ENCODE measurements at regions not wholly inside any gene's neighbourhood (a gene's known extent, or its start where the extent isn't known, plus 50 kb on each side); places are given as distances from the start of the nearest gene placed in this dataset.

DNA sequence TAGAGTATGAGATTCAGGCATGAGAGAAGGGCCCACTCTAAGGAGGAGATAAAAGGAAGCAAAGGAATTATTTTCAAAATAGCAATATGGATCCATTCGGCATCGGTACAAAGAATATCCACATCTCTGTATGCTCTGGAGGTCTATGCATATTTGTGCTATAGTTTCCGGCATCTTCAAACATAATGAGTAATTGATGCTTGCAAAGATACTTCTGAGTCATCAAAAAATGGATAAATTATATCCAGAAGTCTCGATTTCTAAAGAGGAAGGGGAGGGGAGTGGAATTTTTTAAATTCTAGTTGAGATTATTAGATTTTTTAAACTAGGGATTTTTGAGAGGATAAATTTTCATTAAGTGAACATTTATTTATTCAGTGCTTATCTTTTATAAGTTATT, 72.9 kb upstream of the KIAA1217 start:
- no peak for DNase-seq
- Histone ChIP-seq H3K27ac (no peak overlapping the region), H3K9me3 (peaks cover 0 to 4% (median 0%) of the 10 kb centered on the region in 4 donors), H3K4me1 (no peaks in the 10 kb centered on the region), H3K36me3 (no peaks in the 10 kb centered on the region), H3K27me3 (no peaks in the 10 kb centered on the region), H3K4me3 (no peak overlapping the region)
- TF ChIP-seq, protein P1, sequence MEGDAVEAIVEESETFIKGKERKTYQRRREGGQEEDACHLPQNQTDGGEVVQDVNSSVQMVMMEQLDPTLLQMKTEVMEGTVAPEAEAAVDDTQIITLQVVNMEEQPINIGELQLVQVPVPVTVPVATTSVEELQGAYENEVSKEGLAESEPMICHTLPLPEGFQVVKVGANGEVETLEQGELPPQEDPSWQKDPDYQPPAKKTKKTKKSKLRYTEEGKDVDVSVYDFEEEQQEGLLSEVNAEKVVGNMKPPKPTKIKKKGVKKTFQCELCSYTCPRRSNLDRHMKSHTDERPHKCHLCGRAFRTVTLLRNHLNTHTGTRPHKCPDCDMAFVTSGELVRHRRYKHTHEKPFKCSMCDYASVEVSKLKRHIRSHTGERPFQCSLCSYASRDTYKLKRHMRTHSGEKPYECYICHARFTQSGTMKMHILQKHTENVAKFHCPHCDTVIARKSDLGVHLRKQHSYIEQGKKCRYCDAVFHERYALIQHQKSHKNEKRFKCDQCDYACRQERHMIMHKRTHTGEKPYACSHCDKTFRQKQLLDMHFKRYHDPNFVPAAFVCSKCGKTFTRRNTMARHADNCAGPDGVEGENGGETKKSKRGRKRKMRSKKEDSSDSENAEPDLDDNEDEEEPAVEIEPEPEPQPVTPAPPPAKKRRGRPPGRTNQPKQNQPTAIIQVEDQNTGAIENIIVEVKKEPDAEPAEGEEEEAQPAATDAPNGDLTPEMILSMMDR (IDR thresholded peaks at IDR 0.05), result no peak
- TF ChIP-seq POLR2A (IDR thresholded peaks at IDR 0.05), result no peak

GRCh38 chr10:24147321-24147720, 61.6 kb upstream of the KIAA1217 start:
- no peak for TF ChIP-seq POLR2A (IDR thresholded peaks at IDR 0.05)
- TF ChIP-seq, protein P1 (IDR thresholded peaks at IDR 0.05), result no peak
- Histone ChIP-seq H3K27ac (no peak overlapping the region), H3K9me3 (no peaks in the 10 kb centered on the region), H3K36me3 (no peaks in the 10 kb centered on the region), H3K27me3 (no peaks in the 10 kb centered on the region), H3K4me1 (no peaks in the 10 kb centered on the region), H3K4me3 (no peak overlapping the region)
- no peak for DNase-seq

- Histone ChIP-seq H3K4me3 (no peak overlapping the region), H3K27ac (no peak overlapping the region), H3K4me1 (no peaks in the 10 kb centered on the region), H3K36me3 (no peaks in the 10 kb centered on the region), H3K27me3 (no peaks in the 10 kb centered on the region), H3K9me3 (no peaks in the 10 kb centered on the region)
- TF ChIP-seq, protein P1 (IDR thresholded peaks at IDR 0.05), result no peak
- no peak for TF ChIP-seq POLR2A (IDR thresholded peaks at IDR 0.05)
- no peak for DNase-seq
These were observed 59.3 kb upstream of the KIAA1217 start for GRCh38 chr10:24149640-24150039.

GRCh38 chr10:24150853-24151252, 58.1 kb upstream of the KIAA1217 start:
- no peak for TF ChIP-seq POLR2A (IDR thresholded peaks at IDR 0.05)
- TF ChIP-seq, protein P1 (IDR thresholded peaks at IDR 0.05), result no peak
- H3K4me3 ChIP-seq, result no peak overlapping the region
- no peaks in the 10 kb centered on the region for H3K4me1 ChIP-seq
- no peaks in the 10 kb centered on the region for H3K27me3 ChIP-seq
- no peak for DNase-seq
- H3K36me3 ChIP-seq, result no peaks in the 10 kb centered on the region
- H3K27ac ChIP-seq, result no peak overlapping the region
- H3K9me3 ChIP-seq, result no peaks in the 10 kb centered on the region

GRCh38 chr10:24152270-24152669, 56.7 kb upstream of the KIAA1217 start:
- DNase-seq, result no peak
- Histone ChIP-seq H3K36me3 (no peaks in the 10 kb centered on the region), H3K27ac (no peak overlapping the region), H3K9me3 (no peaks in the 10 kb centered on the region), H3K27me3 (no peaks in the 10 kb centered on the region), H3K4me3 (no peak overlapping the region), H3K4me1 (no peaks in the 10 kb centered on the region)
- no peak for TF ChIP-seq POLR2A (IDR thresholded peaks at IDR 0.05)
- TF ChIP-seq, protein P1 (IDR thresholded peaks at IDR 0.05), result no peak

GRCh38 chr10:24153031-24153430, 55.9 kb upstream of the KIAA1217 start:
- TF ChIP-seq, protein P1 (IDR thresholded peaks at IDR 0.05), result no peak
- TF ChIP-seq POLR2A (IDR thresholded peaks at IDR 0.05), result no peak
- DNase-seq, result no peak
- Histone ChIP-seq H3K4me3 (no peak overlapping the region), H3K36me3 (no peaks in the 10 kb centered on the region), H3K4me1 (no peaks in the 10 kb centered on the region), H3K27me3 (no peaks in the 10 kb centered on the region), H3K27ac (no peak overlapping the region), H3K9me3 (no peaks in the 10 kb centered on the region)

Data from Peyer's patch (tissue), 4 donors.